ENCODE measurements at regions not wholly inside any gene's neighbourhood (a gene's known extent, or its start where the extent isn't known, plus 50 kb on each side); places are given as distances from the start of the nearest gene placed in this dataset.

- TF ChIP-seq CTCF (IDR thresholded peaks at IDR 0.05; ENCODE audit: low read depth, low read length) (no peak), POLR2A (IDR thresholded peaks at IDR 0.05; ENCODE audit: extremely low read depth, insufficient read length) (no peak), MAX (IDR thresholded peaks at IDR 0.05; ENCODE audit: low read depth, low read length) (no peak)
These were observed 526.3 kb upstream of the SEMA3D start for GRCh38 chr7:85713171-85713570.

Data from NB4 (cell line).